HCT116 (cell line): ENCODE measurements at regions not wholly inside any gene's neighbourhood (a gene's known extent, or its start where the extent isn't known, plus 50 kb on each side); places are given as distances from the start of the nearest gene placed in this dataset.

ENCODE experiments used
- ATAC-seq: fragments of 200-7000 bp; cut with Tn5 transposase; 2 replicates; pipeline ENCODE4 v1.9.1; 2020; ENCODE audit warnings: mild to moderate bottlenecking, moderate library complexity
- BruUV-seq: library from RNA; stranded (reverse); fragments of 400-500 nt; replicated peaks from 2 replicates; lab custom pipeline; 2021; lab: Mats Ljungman, UMichigan
- CTCF ChIA-PET: fragments of 300-600 bp; sonication (Branson Sonifier 250); formaldehyde crosslinking; loops from one replicate; lab custom pipeline; 2021; ENCODE audit warnings: antibody characterized with exemption; lab: Charles Lee
- POLR2A ChIA-PET: fragments of 300-600, 350-600 bp; sonication (Branson Sonifier 250); formaldehyde crosslinking; loops from one replicate; lab custom pipeline; 2021; ENCODE audit warnings: antibody characterized with exemption; lab: Charles Lee
- RAD21 ChIA-PET, 2 experiments: fragments of 300-600 bp; sonication (Branson Sonifier 250); formaldehyde crosslinking; loops; one replicate each; lab custom pipeline; 2023; ENCODE audit warnings: low total read pairs in 2 of 2; ENCODE audit not compliant: uncharacterized antibody in 2 of 2, unreplicated experiment in 2 of 2, low non-redundant PET in 1 of 2; lab: Charles Lee
- DNase-seq: peaks from one replicate; pipeline ENCODE4 v3.0.0-alpha.2; 2010; ENCODE audit warnings: low read depth, low spot score
- H2AFZ ChIP-seq: fragments of 200-600 bp; shearing (Covaris generic), sonication (generic); 2 replicates; pipeline ENCODE4 v1.6.1; 2017; ENCODE audit warnings: low read depth, mixed run types, mixed read lengths, antibody characterized with exemption, low read length; ENCODE audit not compliant: poor library complexity, severe bottlenecking
- H3K27ac ChIP-seq: 2 replicates; pipeline ENCODE4 v1.5.1; 2012; ENCODE audit warnings: low read depth, low read length
- H3K27me3 ChIP-seq: fragments of 200-600 bp; sonication (generic); 2 replicates; pipeline ENCODE4 v1.6.1; 2016; ENCODE audit warnings: mixed run types, low read length, mixed read lengths; ENCODE audit not compliant: insufficient read depth
- H3K36me3 ChIP-seq, 2 experiments: fragments of 200-500 bp in 1 of 2; fragments of 200-600 bp in 1 of 2; sonication (Bioruptor generic) in 1 of 2; sonication (generic) in 1 of 2; 2 replicates each; pipeline versions ENCODE4 v1.5.1 to v1.6.1; 2014 to 2016; ENCODE audit warnings: low read length in 2 of 2, inconsistent platforms in 1 of 2, mixed read lengths in 1 of 2, mixed run types in 1 of 2; ENCODE audit not compliant: insufficient read depth in 2 of 2, control insufficient read depth in 1 of 2
- H3K4me1 ChIP-seq, 2 experiments: fragments of 200-600 bp in 1 of 2; sonication (generic) in 1 of 2; 2 replicates each; pipeline versions ENCODE4 v1.5.1 to v1.6.1; 2012 to 2017; ENCODE audit warnings: low read length in 2 of 2, inconsistent platforms in 1 of 2, mild to moderate bottlenecking in 1 of 2, mixed read lengths in 1 of 2, mixed run types in 1 of 2, moderate library complexity in 1 of 2; ENCODE audit not compliant: insufficient read depth in 2 of 2, control insufficient read depth in 1 of 2
- H3K4me2 ChIP-seq: fragments of 200-600 bp; sonication (generic); 2 replicates; pipeline ENCODE4 v1.6.1; 2017; ENCODE audit warnings: mixed run types, low read length, mixed read lengths
- H3K4me3 ChIP-seq, 2 experiments: fragments of 200-600 bp in 1 of 2; sonication (generic) in 1 of 2; replicated peaks in 1 of 2; 2 replicates each; pipeline ENCODE4 v1.5.1; 2011 to 2016; ENCODE audit warnings: low read length in 2 of 2, control low read depth in 1 of 2, low read depth in 1 of 2, mild to moderate bottlenecking in 1 of 2, mixed read lengths in 1 of 2, mixed run types in 1 of 2
- H3K79me2 ChIP-seq: fragments of 200-600 bp; sonication (generic); 2 replicates; pipeline ENCODE4 v1.6.1; 2017; ENCODE audit warnings: mild to moderate bottlenecking, mixed run types, low read length, moderate library complexity, mixed read lengths; ENCODE audit not compliant: insufficient read depth
- H3K9ac ChIP-seq: fragments of 200-600 bp; sonication (generic); 2 replicates; pipeline ENCODE4 v1.6.1; 2016; ENCODE audit warnings: low read length, mixed read lengths
- H3K9me2 ChIP-seq: fragments of 200-600 bp; sonication (generic), shearing (Covaris generic); 2 replicates; pipeline ENCODE4 v1.6.1; 2017; ENCODE audit warnings: mixed run types, mild to moderate bottlenecking, moderate library complexity; ENCODE audit not compliant: insufficient read depth
- H3K9me3 ChIP-seq, 2 experiments: fragments of 200-500 bp in 1 of 2; fragments of 200-600 bp in 1 of 2; sonication (Bioruptor generic) in 1 of 2; sonication (generic) in 1 of 2; 2 replicates each; pipeline ENCODE4 v1.6.1; 2014 to 2017; ENCODE audit warnings: low read length in 2 of 2, mixed read lengths in 2 of 2, inconsistent platforms in 1 of 2, low read depth in 1 of 2, mild to moderate bottlenecking in 1 of 2, mixed run types in 1 of 2, moderate library complexity in 1 of 2; ENCODE audit not compliant: control insufficient read depth in 1 of 2, insufficient read depth in 1 of 2
- H4K20me1 ChIP-seq: fragments of 200-600 bp; sonication (generic), shearing (Covaris generic); 2 replicates; pipeline ENCODE4 v1.6.1; 2017; ENCODE audit warnings: mixed run types, mild to moderate bottlenecking, moderate library complexity; ENCODE audit not compliant: insufficient read depth
- ATF3 ChIP-seq: IDR thresholded peaks from 2 replicates; pipeline ENCODE4 v1.6.1; 2012
- CBX3 ChIP-seq: IDR thresholded peaks from 2 replicates; pipeline ENCODE4 v1.6.1; 2012; ENCODE audit warnings: low read depth
- CTCF ChIP-seq, 3 experiments: fragments of 200-600 bp in 1 of 3; sonication (generic) in 1 of 3; IDR thresholded peaks in 2 of 3; conservative IDR thresholded peaks in 1 of 3; 2 replicates each; pipeline ENCODE4 v1.5.1; 2012 to 2017; ENCODE audit warnings: low read depth in 2 of 3, low read length in 2 of 3, antibody characterized with exemption in 1 of 3, borderline replicate concordance in 1 of 3, control low read depth in 1 of 3, mild to moderate bottlenecking in 1 of 3, mixed read lengths in 1 of 3, mixed run types in 1 of 3, moderate library complexity in 1 of 3; ENCODE audit not compliant: insufficient read depth in 1 of 3
- EGR1 ChIP-seq: IDR thresholded peaks from 2 replicates; pipeline ENCODE4 v1.6.1; 2012; ENCODE audit warnings: low read depth
- EZH2phosphoT487 ChIP-seq: fragments of 200-600 bp; IDR thresholded peaks from 2 replicates; pipeline ENCODE4 v1.6.1; 2018; ENCODE audit warnings: antibody characterized with exemption, borderline replicate concordance
- JUND ChIP-seq: IDR thresholded peaks from 2 replicates; pipeline ENCODE4 v1.6.1; 2012
- MAX ChIP-seq: IDR thresholded peaks from 2 replicates; pipeline ENCODE4 v1.6.1; 2012
- POLR2A ChIP-seq: IDR thresholded peaks from 2 replicates; pipeline ENCODE4 v1.7.0; 2011; ENCODE audit warnings: borderline replicate concordance; ENCODE audit not compliant: insufficient read depth, insufficient read length; ENCODE audit errors: extremely low read depth
- POLR2AphosphoS5 ChIP-seq: IDR thresholded peaks from 2 replicates; pipeline ENCODE4 v1.6.1; 2011; ENCODE audit warnings: mild to moderate bottlenecking, low read depth, low read length, moderate library complexity
- RAD21 ChIP-seq: IDR thresholded peaks from 2 replicates; pipeline ENCODE4 v1.6.1; 2012; ENCODE audit warnings: low read depth, mild to moderate bottlenecking
- SIN3A ChIP-seq: IDR thresholded peaks from 2 replicates; pipeline ENCODE4 v1.6.1; 2012; ENCODE audit warnings: low read depth
- SP1 ChIP-seq: IDR thresholded peaks from 2 replicates; pipeline ENCODE4 v1.6.1; 2012; ENCODE audit warnings: low read depth
- TCF7L2 ChIP-seq: IDR thresholded peaks from 2 replicates; pipeline ENCODE4 v1.7.0; 2011; ENCODE audit warnings: borderline replicate concordance, inconsistent platforms; ENCODE audit not compliant: insufficient read depth, insufficient read length; ENCODE audit errors: extremely low read depth
- YY1 ChIP-seq: IDR thresholded peaks from 2 replicates; pipeline ENCODE4 v1.6.1; 2011; ENCODE audit warnings: low read length, low read depth, moderate library complexity, mild to moderate bottlenecking; ENCODE audit not compliant: insufficient replicate concordance; ENCODE audit errors: extremely low read depth
- ZBTB33 ChIP-seq: IDR thresholded peaks from 2 replicates; pipeline ENCODE4 v1.6.1; 2011; ENCODE audit warnings: mild to moderate bottlenecking, low read length, moderate library complexity; ENCODE audit not compliant: insufficient replicate concordance; ENCODE audit errors: extremely low read depth
- intact Hi-C: fragments of 100-400 bp; cut with micrococcal nuclease; formaldehyde crosslinking; loops from 2 replicates; pipeline ENCODE4 v1.10.0; 2022

GRCh38 chr2:122061206-122061605 lies 305.8 kb downstream of the TSN start:
- Histone ChIP-seq H3K9ac (no peak overlapping the region), H3K79me2 (no peaks in the 10 kb centered on the region), H3K4me2 (no peak overlapping the region), H4K20me1 (no peaks in the 10 kb centered on the region), H3K4me1 (no peaks in the 10 kb centered on the region), H3K36me3 (no peaks in the 10 kb centered on the region), H3K9me3 (no peaks in the 10 kb centered on the region), H3K9me2 (no peaks in the 10 kb centered on the region), H3K4me3 (no peak overlapping the region), H2AFZ (no peak overlapping the region), H3K27ac (no peak overlapping the region), H3K27me3 (peaks cover 5% of the 10 kb centered on the region)
- ChIA-PET POLR2A (no interaction called here), RAD21 (no interaction called here), CTCF (no interaction called here)
- no TSS peak for BruUV-seq
- intact Hi-C loops: no loop called here
- no peak for ATAC-seq
- no peak for DNase-seq
- TF ChIP-seq SP1 (no peak), CBX3 (no peak), MAX (no peak), ATF3 (no peak), CTCF (IDR thresholded peaks at IDR 0.05 in 2 of 3, conservative IDR thresholded peaks at IDR 0.05 in 1 of 3; ENCODE audit: borderline replicate concordance in 1 of 3, insufficient read depth in 1 of 3, low read depth in 2 of 3, low read length in 2 of 3) (no peak), RAD21 (no peak), EZH2phosphoT487 (no peak), POLR2AphosphoS5 (no peak), JUND (no peak), POLR2A (no peak)

GRCh38 chr2:122061831-122062230 lies 306.4 kb downstream of the TSN start:
- Histone ChIP-seq H3K4me3 (no peak overlapping the region), H3K4me1 (no peaks in the 10 kb centered on the region), H3K4me2 (no peak overlapping the region), H2AFZ (no peak overlapping the region), H3K27me3 (peaks cover 3% of the 10 kb centered on the region; the same call in 1 of the 2 replicates), H3K79me2 (no peaks in the 10 kb centered on the region), H3K9me3 (no peaks in the 10 kb centered on the region), H3K9me2 (no peaks in the 10 kb centered on the region), H4K20me1 (no peaks in the 10 kb centered on the region), H3K27ac (no peak overlapping the region), H3K9ac (no peak overlapping the region), H3K36me3 (no peaks in the 10 kb centered on the region)
- no TSS peak for BruUV-seq
- intact Hi-C loops: no loop called here
- ATAC-seq (no peak), DNase-seq (no peak)
- CTCF ChIA-PET: no interaction called here
- POLR2A ChIA-PET: no interaction called here
- RAD21 ChIA-PET: no interaction called here
- no peak for TF ChIP-seq SIN3A
- TF ChIP-seq ZBTB33: no peak
- TF ChIP-seq YY1: no peak
- TF ChIP-seq TCF7L2: no peak
- TF ChIP-seq CTCF (IDR thresholded peaks at IDR 0.05 in 2 of 3, conservative IDR thresholded peaks at IDR 0.05 in 1 of 3; ENCODE audit: borderline replicate concordance in 1 of 3, insufficient read depth in 1 of 3, low read depth in 2 of 3, low read length in 2 of 3): no peak
- no peak for TF ChIP-seq EGR1
